ENCODE measurements at regions not wholly inside any gene's neighbourhood (a gene's known extent, or its start where the extent isn't known, plus 50 kb on each side); places are given as distances from the start of the nearest gene placed in this dataset.

- Histone ChIP-seq H3K4me1 (replicated peaks in 1 of 2) (no peaks in the 10 kb centered on the region), H3K27ac (no peak overlapping the region), H3K36me3 (replicated peaks in 1 of 2) (no peaks in the 10 kb centered on the region), H3K4me3 (no peak overlapping the region), H3K27me3 (peaks cover 5% of the 10 kb centered on the region), H3K9me3 (replicated peaks in 1 of 3) (no peaks in the 10 kb centered on the region)
- TF ChIP-seq CTCF (IDR thresholded peaks at IDR 0.05) (no peak), POLR2A (IDR thresholded peaks at IDR 0.05) (no peak)
- 80 to 89% (median 88%) methylated on average over 8 of the region's 8 CpGs for WGBS, 4 donors
- intact Hi-C loops (cut with DNase I): no loop called here
- no peak for DNase-seq
Observed at GRCh38 chr22:27159016-27159415, 501.6 kb downstream of the MIAT start.

- Histone ChIP-seq H3K4me1 (replicated peaks in 1 of 2) (no peaks in the 10 kb centered on the region), H3K27ac (no peak overlapping the region), H3K36me3 (replicated peaks in 1 of 2) (no peaks in the 10 kb centered on the region), H3K27me3 (peaks cover 5% of the 10 kb centered on the region), H3K4me3 (no peak overlapping the region), H3K9me3 (replicated peaks in 1 of 3) (no peaks in the 10 kb centered on the region)
- DNase-seq: no peak
- 84 to 91% (median 89%) methylated on average over 7 to 10 of the region's 10 CpGs for WGBS, 4 donors
- intact Hi-C loops (cut with DNase I): no loop called here
- TF ChIP-seq POLR2A (IDR thresholded peaks at IDR 0.05) (no peak), CTCF (IDR thresholded peaks at IDR 0.05) (no peak)
Observed at GRCh38 chr22:27159716-27160295, 502.4 kb downstream of the MIAT start.

DNA sequence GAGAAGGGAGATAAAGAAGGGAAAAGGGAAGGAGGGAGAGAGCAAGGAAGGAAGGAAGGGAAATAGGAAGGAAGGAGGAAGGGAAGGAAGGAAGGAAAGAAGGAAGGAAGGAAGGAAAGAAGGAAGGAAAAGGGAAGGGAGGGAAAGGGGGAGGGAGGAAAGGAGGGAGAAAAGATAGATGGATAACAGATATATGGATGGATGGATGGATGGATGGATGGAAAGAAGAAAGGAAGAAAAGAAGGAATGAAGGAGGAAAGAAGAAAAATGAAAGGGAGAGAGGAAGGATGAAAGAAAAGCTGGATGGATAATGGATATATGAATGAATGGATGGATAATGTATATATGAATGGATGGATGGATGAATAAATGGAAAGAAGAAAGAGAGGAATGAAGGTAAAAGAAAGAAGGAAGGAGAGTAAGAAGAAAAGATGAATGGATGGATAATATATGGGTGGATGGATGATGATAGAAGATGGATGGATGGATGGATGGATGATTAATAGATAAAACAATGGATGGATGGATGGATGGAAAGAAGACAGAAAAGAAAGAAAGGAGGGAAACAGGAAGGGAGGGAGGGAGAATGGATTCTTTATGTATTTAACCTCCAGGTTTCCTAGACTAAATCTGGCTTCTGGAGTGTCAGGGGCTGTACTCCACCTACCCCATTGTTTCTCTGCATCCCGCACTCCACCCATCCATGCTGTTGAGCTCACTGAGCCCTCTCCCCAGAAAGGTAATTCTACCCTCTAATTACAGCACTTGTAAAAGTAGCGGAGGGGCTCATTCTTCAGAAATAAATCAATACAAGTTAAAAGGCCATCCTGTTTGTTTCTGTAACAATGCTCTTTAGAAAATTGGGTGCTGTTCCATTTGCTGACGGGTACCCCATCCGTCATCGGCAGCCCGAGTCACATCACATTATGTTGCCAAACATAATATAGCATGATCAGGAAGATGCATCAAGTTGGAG is 506.1 kb downstream of the MIAT start:
- Histone ChIP-seq H3K36me3 (replicated peaks in 1 of 2) (no peaks in the 10 kb centered on the region), H3K4me1 (replicated peaks in 1 of 2) (no peaks in the 10 kb centered on the region), H3K9me3 (replicated peaks in 1 of 3) (no peaks in the 10 kb centered on the region), H3K27ac (no peak overlapping the region), H3K27me3 (peaks cover 5% of the 10 kb centered on the region), H3K4me3 (no peak overlapping the region)
- intact Hi-C loops (cut with DNase I): no loop called here
- TF ChIP-seq CTCF (IDR thresholded peaks at IDR 0.05) (no peak), POLR2A (IDR thresholded peaks at IDR 0.05) (no peak)
- WGBS, 4 donors: 66 to 73% (median 68%) methylated on average over 6 of the region's 6 CpGs
- no peak for DNase-seq

- H3K27me3 ChIP-seq: peaks cover 5% of the 10 kb centered on the region
- H3K27ac ChIP-seq: no peak overlapping the region
- DNase-seq: no peak
- H3K4me3 ChIP-seq: no peak overlapping the region
- H3K9me3 ChIP-seq (replicated peaks in 1 of 3): no peaks in the 10 kb centered on the region
- H3K36me3 ChIP-seq (replicated peaks in 1 of 2): no peaks in the 10 kb centered on the region
- whole genome bisulfite sequencing, 4 donors: 76 to 85% (median 80%) methylated on average over 5 of the region's 5 CpGs
- TF ChIP-seq POLR2A (IDR thresholded peaks at IDR 0.05) (no peak), CTCF (IDR thresholded peaks at IDR 0.05) (no peak)
- intact Hi-C loops (cut with DNase I): no loop called here
- no peaks in the 10 kb centered on the region for H3K4me1 ChIP-seq (replicated peaks in 1 of 2)
Observed at GRCh38 chr22:27164781-27165503, 507.6 kb downstream of the MIAT start.

Measured in adrenal gland (tissue), 9 donors.